ENCODE measurements at regions not wholly inside any gene's neighbourhood (a gene's known extent, or its start where the extent isn't known, plus 50 kb on each side); places are given as distances from the start of the nearest gene placed in this dataset.

DNA sequence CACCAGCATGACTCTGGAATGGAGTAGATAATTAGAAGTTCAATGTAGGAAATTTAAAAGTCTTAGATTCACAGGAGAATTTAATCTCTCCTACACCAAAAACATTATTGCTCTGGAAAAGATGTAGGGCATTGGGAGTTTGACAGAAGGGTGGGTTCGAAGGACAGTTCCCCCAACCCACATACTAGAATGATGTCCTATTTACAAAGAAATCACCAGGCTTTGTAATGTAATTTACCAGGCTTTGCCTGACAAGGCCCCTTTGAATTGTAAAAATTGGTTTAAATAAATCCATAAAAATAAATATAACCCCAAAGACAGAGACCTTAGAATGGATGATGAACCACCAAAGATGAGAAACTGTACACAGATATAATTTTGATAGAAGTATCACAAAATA, 399.2 kb upstream of the GRID2 start (continued):
- TF ChIP-seq MXD4 (CRISPR knock-in tag; IDR thresholded peaks at IDR 0.05; ENCODE audit: borderline replicate concordance) (no peak), ZNF232 (CRISPR knock-in tag; IDR thresholded peaks at IDR 0.05) (no peak), ATF1 (CRISPR knock-in tag; IDR thresholded peaks at IDR 0.05) (no peak)

DNA sequence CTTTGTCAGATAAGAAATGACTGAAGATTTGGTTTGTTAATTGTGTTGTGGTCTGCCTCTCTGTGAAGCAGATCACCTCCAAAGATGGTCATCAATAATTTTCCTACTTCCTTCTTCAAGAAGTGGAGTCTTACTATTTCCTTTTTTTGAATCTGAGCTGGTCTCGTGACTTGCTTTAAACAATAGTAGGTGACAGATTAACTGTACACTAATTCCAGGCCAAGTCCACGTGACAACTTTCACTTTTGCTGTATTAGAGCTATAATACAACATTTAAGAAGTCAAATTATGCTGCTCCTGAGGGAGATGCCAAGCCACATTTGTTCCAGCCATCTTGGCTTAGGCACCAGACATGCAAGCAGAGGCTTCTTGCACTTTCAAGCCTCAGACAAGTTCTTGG, 393.8 kb upstream of the GRID2 start:
- POLR2A ChIA-PET: no interaction called here
- no peak overlapping the region; the same call in 1 of the 2 replicates for H3K27ac Mint-ChIP-seq
- no peaks in the 10 kb centered on the region for H3K9me3 Mint-ChIP-seq
- CTCF ChIA-PET: no interaction called here
- H3K36me3 Mint-ChIP-seq: no peaks in the 10 kb centered on the region
- no peak overlapping the region for H3K4me3 Mint-ChIP-seq
- DNase-seq (ENCODE audit: low spot score) (no peak), ATAC-seq (no peak)
- TF ChIP-seq ETV6 (CRISPR knock-in tag; IDR thresholded peaks at IDR 0.05): no peak
- TF ChIP-seq TP53 (CRISPR knock-in tag; IDR thresholded peaks at IDR 0.05): no peak
- TF ChIP-seq NR1H2 (CRISPR knock-in tag; IDR thresholded peaks at IDR 0.05): no peak
- TF ChIP-seq, protein P1, sequence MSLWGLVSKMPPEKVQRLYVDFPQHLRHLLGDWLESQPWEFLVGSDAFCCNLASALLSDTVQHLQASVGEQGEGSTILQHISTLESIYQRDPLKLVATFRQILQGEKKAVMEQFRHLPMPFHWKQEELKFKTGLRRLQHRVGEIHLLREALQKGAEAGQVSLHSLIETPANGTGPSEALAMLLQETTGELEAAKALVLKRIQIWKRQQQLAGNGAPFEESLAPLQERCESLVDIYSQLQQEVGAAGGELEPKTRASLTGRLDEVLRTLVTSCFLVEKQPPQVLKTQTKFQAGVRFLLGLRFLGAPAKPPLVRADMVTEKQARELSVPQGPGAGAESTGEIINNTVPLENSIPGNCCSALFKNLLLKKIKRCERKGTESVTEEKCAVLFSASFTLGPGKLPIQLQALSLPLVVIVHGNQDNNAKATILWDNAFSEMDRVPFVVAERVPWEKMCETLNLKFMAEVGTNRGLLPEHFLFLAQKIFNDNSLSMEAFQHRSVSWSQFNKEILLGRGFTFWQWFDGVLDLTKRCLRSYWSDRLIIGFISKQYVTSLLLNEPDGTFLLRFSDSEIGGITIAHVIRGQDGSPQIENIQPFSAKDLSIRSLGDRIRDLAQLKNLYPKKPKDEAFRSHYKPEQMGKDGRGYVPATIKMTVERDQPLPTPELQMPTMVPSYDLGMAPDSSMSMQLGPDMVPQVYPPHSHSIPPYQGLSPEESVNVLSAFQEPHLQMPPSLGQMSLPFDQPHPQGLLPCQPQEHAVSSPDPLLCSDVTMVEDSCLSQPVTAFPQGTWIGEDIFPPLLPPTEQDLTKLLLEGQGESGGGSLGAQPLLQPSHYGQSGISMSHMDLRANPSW (CRISPR knock-in tag; conservative IDR thresholded peaks at IDR 0.05; ENCODE audit: low read depth): no peak
- no peak for TF ChIP-seq KAT7 (CRISPR knock-in tag; IDR thresholded peaks at IDR 0.05; ENCODE audit: borderline replicate concordance)
- no peak for TF ChIP-seq TEAD1 (CRISPR knock-in tag; IDR thresholded peaks at IDR 0.05)
- TF ChIP-seq FOXJ3 (CRISPR knock-in tag; IDR thresholded peaks at IDR 0.05; ENCODE audit: borderline replicate concordance): no peak
- no peak for TF ChIP-seq ZNF396 (CRISPR knock-in tag; IDR thresholded peaks at IDR 0.05; ENCODE audit: borderline replicate concordance)
- TF ChIP-seq CREB1 (CRISPR knock-in tag; IDR thresholded peaks at IDR 0.05): no peak
- TF ChIP-seq, protein P2, sequence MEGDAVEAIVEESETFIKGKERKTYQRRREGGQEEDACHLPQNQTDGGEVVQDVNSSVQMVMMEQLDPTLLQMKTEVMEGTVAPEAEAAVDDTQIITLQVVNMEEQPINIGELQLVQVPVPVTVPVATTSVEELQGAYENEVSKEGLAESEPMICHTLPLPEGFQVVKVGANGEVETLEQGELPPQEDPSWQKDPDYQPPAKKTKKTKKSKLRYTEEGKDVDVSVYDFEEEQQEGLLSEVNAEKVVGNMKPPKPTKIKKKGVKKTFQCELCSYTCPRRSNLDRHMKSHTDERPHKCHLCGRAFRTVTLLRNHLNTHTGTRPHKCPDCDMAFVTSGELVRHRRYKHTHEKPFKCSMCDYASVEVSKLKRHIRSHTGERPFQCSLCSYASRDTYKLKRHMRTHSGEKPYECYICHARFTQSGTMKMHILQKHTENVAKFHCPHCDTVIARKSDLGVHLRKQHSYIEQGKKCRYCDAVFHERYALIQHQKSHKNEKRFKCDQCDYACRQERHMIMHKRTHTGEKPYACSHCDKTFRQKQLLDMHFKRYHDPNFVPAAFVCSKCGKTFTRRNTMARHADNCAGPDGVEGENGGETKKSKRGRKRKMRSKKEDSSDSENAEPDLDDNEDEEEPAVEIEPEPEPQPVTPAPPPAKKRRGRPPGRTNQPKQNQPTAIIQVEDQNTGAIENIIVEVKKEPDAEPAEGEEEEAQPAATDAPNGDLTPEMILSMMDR (IDR thresholded peaks at IDR 0.05): no peak
- TF ChIP-seq, protein P3, sequence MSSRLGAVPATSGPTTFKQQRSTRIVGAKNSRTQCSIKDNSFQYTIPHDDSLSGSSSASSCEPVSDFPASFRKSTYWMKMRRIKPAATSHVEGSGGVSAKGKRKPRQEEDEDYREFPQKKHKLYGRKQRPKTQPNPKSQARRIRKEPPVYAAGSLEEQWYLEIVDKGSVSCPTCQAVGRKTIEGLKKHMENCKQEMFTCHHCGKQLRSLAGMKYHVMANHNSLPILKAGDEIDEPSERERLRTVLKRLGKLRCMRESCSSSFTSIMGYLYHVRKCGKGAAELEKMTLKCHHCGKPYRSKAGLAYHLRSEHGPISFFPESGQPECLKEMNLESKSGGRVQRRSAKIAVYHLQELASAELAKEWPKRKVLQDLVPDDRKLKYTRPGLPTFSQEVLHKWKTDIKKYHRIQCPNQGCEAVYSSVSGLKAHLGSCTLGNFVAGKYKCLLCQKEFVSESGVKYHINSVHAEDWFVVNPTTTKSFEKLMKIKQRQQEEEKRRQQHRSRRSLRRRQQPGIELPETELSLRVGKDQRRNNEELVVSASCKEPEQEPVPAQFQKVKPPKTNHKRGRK (CRISPR knock-in tag; IDR thresholded peaks at IDR 0.05; ENCODE audit: borderline replicate concordance): no peak
- no peak for TF ChIP-seq ELF4 (CRISPR knock-in tag; IDR thresholded peaks at IDR 0.05; ENCODE audit: low read depth)
- H3K27me3 Mint-ChIP-seq (ENCODE audit: low read depth): no peaks in the 10 kb centered on the region
- peaks cover 5% of the 10 kb centered on the region for H3K4me1 Mint-ChIP-seq

DNA sequence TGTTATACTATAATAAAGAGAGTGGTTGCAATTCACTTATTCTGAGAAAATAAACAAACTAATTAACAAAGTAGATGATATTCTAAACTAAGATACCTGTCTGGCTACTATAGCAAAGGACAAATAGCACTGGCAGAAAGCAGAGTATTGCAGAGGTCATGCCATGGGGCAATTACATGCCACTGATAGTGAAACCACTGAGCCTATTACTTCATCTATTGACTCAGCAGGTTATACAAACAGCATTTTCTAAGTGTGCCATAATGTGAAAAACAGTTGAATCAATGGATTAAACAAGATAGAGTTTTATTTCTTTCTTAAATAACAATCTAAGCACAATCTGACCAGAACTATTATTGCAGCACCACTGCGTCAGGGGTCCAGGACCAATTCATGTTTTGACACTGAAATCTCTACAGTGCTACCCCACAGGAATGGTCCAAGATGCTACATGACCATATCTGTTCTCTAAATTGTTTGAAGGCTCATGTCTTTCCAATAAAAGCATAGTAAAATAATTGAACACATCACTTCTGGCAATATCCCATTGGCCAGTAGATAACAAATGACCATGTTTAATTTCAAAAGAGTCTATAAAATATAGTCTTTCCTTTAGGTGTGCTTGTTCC, 389.5 kb upstream of the GRID2 start:
- no peak overlapping the region for H3K4me3 Mint-ChIP-seq
- ATAC-seq (no peak), DNase-seq (ENCODE audit: low spot score) (no peak)
- no peak overlapping the region for H3K27ac Mint-ChIP-seq
- no peaks in the 10 kb centered on the region for H3K4me1 Mint-ChIP-seq
- ChIA-PET CTCF (no interaction called here), POLR2A (no interaction called here)
- H3K27me3 Mint-ChIP-seq (ENCODE audit: low read depth): no peaks in the 10 kb centered on the region
- no peaks in the 10 kb centered on the region for H3K9me3 Mint-ChIP-seq
- H3K36me3 Mint-ChIP-seq: no peaks in the 10 kb centered on the region
- TF ChIP-seq, protein P4, sequence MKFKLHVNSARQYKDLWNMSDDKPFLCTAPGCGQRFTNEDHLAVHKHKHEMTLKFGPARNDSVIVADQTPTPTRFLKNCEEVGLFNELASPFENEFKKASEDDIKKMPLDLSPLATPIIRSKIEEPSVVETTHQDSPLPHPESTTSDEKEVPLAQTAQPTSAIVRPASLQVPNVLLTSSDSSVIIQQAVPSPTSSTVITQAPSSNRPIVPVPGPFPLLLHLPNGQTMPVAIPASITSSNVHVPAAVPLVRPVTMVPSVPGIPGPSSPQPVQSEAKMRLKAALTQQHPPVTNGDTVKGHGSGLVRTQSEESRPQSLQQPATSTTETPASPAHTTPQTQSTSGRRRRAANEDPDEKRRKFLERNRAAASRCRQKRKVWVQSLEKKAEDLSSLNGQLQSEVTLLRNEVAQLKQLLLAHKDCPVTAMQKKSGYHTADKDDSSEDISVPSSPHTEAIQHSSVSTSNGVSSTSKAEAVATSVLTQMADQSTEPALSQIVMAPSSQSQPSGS (CRISPR knock-in tag; IDR thresholded peaks at IDR 0.05; ENCODE audit: borderline replicate concordance, low read depth): no peak
- TF ChIP-seq FOXP1 (CRISPR knock-in tag; IDR thresholded peaks at IDR 0.05; ENCODE audit: borderline replicate concordance): no peak
- TF ChIP-seq TEAD1 (CRISPR knock-in tag; IDR thresholded peaks at IDR 0.05): no peak
- no peak for TF ChIP-seq FOXJ3 (CRISPR knock-in tag; IDR thresholded peaks at IDR 0.05; ENCODE audit: borderline replicate concordance)
- TF ChIP-seq ZNF219 (CRISPR knock-in tag; IDR thresholded peaks at IDR 0.05; ENCODE audit: borderline replicate concordance): no peak
- no peak for TF ChIP-seq ZNF423 (CRISPR knock-in tag; IDR thresholded peaks at IDR 0.05)
- TF ChIP-seq, protein P5, sequence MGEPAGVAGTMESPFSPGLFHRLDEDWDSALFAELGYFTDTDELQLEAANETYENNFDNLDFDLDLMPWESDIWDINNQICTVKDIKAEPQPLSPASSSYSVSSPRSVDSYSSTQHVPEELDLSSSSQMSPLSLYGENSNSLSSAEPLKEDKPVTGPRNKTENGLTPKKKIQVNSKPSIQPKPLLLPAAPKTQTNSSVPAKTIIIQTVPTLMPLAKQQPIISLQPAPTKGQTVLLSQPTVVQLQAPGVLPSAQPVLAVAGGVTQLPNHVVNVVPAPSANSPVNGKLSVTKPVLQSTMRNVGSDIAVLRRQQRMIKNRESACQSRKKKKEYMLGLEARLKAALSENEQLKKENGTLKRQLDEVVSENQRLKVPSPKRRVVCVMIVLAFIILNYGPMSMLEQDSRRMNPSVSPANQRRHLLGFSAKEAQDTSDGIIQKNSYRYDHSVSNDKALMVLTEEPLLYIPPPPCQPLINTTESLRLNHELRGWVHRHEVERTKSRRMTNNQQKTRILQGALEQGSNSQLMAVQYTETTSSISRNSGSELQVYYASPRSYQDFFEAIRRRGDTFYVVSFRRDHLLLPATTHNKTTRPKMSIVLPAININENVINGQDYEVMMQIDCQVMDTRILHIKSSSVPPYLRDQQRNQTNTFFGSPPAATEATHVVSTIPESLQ (CRISPR knock-in tag; IDR thresholded peaks at IDR 0.05): no peak
- TF ChIP-seq RELA (CRISPR knock-in tag; IDR thresholded peaks at IDR 0.05; ENCODE audit: borderline replicate concordance): no peak
- no peak for TF ChIP-seq CREM (CRISPR knock-in tag; IDR thresholded peaks at IDR 0.05)
- no peak for TF ChIP-seq MYBL2 (CRISPR knock-in tag; IDR thresholded peaks at IDR 0.05)
- TF ChIP-seq, protein P6, sequence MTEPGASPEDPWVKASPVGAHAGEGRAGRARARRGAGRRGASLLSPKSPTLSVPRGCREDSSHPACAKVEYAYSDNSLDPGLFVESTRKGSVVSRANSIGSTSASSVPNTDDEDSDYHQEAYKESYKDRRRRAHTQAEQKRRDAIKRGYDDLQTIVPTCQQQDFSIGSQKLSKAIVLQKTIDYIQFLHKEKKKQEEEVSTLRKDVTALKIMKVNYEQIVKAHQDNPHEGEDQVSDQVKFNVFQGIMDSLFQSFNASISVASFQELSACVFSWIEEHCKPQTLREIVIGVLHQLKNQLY (CRISPR knock-in tag; IDR thresholded peaks at IDR 0.05): no peak
- TF ChIP-seq OVOL2 (CRISPR knock-in tag; IDR thresholded peaks at IDR 0.05; ENCODE audit: borderline replicate concordance): no peak
